Psoas muscle (tissue), 7 donors: ENCODE measurements at regions not wholly inside any gene's neighbourhood (a gene's known extent, or its start where the extent isn't known, plus 50 kb on each side); places are given as distances from the start of the nearest gene placed in this dataset.

ENCODE experiments used
- ATAC-seq, 4 donors: fragments of 200-7000 bp; cut with Tn5 transposase; one replicate each; pipeline ENCODE4 v1.9.1; 2020; ENCODE audit warnings: moderate library complexity in 3 of 4, mild to moderate bottlenecking in 2 of 4
- DNase-seq, 2 donors: peaks; one replicate each; pipeline ENCODE4 v3.0.0-alpha.2; 2020
- H3K27ac ChIP-seq: fragments of 200-600 bp; one replicate; pipeline ENCODE4 v1.8.0; 2022
- H3K27me3 ChIP-seq, 3 donors: fragments of 200-600 bp in 1 of 3; one replicate each; pipeline versions ENCODE4 v1.6.1 to v1.8.0; 2013 to 2022; ENCODE audit warnings: low read length in 2 of 3, mild to moderate bottlenecking in 2 of 3, moderate library complexity in 1 of 3; ENCODE audit not compliant: insufficient read depth in 3 of 3
- H3K36me3 ChIP-seq, 2 donors: fragments of 200-600 bp in 1 of 2; one replicate each; pipeline versions ENCODE4 v1.6.1 to v1.8.0; 2013 to 2022; ENCODE audit warnings: low read depth in 1 of 2, mild to moderate bottlenecking in 1 of 2, moderate library complexity in 1 of 2; ENCODE audit not compliant: insufficient read depth in 1 of 2
- H3K4me1 ChIP-seq: fragments of 200-600 bp; one replicate; pipeline ENCODE4 v1.8.0; 2022
- H3K4me3 ChIP-seq: fragments of 200-600 bp; one replicate; pipeline ENCODE4 v1.8.0; 2022; ENCODE audit warnings: mild to moderate bottlenecking
- H3K9me3 ChIP-seq: fragments of 200-600 bp; one replicate; pipeline ENCODE4 v1.8.0; 2022
- WGBS, 3 donors: extraction: QIAGEN DNeasy Blood & Tissue Kit; methylation state at CpG; one replicate each; pipeline versions ENCODE4 v1.1.6 to v1.1.7; 2013; 5-methylcytosine and 5-hydroxymethylcytosine counted together
- intact Hi-C, 2 donors: fragments of 100-400 bp; cut with DNase I; formaldehyde crosslinking; loops; one replicate each; pipeline versions ENCODE4 v1.11.0 to v1.14.2; 2022
- TF ChIP-seq, protein P1 (sequence below): fragments of 200-600 bp; IDR thresholded peaks from one replicate; pipeline ENCODE4 v1.8.0; 2022; ENCODE audit warnings: antibody characterized with exemption
- donor health status: healthy with polysubstance abuse.
- donor health status: DM: no; HTN: no; CAD: no; lungs with moderate emphysema.
- donor health status: Bipolar disorder and iron deficiency.
- donor health status: healthy.
- donor health status: DM: yes; HTN: yes; CAD: no.
- donor health status: DM: no; HTN: no; CAD: no.
- donor health status: DM: yes; HTN: yes; CAD: no.

DNA sequence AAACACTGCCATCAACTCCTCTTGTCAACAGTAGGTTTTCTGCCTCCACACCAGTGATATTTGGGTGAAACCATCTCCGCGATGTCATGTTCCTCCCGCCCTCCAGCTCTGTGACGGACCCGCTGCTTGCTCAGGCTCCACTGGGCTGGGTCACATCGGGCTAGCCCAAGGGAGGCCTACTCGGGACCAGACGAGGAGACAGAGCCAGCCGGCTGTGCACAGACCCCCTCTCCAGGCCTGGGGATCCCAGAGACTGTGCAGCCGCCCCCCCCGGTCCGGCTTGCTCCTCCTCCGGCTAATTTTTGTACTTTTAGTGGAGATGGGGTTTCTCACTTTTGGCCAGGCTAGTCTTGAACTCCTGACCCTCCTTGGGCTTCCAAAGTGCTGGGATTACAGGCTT is 202.4 kb upstream of the PRDM9 start:
- intact Hi-C loops, result no loop called here
- WGBS, 3 donors, result 89 to 96% (median 90%) methylated on average over 13 of the region's 13 CpGs

GRCh38 chr5:23303836-23304235 is 203.6 kb upstream of the PRDM9 start:
- TF ChIP-seq, protein P1, sequence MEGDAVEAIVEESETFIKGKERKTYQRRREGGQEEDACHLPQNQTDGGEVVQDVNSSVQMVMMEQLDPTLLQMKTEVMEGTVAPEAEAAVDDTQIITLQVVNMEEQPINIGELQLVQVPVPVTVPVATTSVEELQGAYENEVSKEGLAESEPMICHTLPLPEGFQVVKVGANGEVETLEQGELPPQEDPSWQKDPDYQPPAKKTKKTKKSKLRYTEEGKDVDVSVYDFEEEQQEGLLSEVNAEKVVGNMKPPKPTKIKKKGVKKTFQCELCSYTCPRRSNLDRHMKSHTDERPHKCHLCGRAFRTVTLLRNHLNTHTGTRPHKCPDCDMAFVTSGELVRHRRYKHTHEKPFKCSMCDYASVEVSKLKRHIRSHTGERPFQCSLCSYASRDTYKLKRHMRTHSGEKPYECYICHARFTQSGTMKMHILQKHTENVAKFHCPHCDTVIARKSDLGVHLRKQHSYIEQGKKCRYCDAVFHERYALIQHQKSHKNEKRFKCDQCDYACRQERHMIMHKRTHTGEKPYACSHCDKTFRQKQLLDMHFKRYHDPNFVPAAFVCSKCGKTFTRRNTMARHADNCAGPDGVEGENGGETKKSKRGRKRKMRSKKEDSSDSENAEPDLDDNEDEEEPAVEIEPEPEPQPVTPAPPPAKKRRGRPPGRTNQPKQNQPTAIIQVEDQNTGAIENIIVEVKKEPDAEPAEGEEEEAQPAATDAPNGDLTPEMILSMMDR, result no peak
- 91 to 93% (median 93%) methylated on average over 18 of the region's 18 CpGs for WGBS, 3 donors
- intact Hi-C loops, result no loop called here

More for the DNA sequence above, 202.4 kb upstream of the PRDM9 start:
- TF ChIP-seq, protein P1, result no peak
- no peaks in the 10 kb centered on the region for H3K4me1 ChIP-seq
- no peak overlapping the region for H3K27ac ChIP-seq
- H3K27me3 ChIP-seq, result no peaks in the 10 kb centered on the region
- DNase-seq, result no peak
- ATAC-seq, result no peak
- no peak overlapping the region for H3K4me3 ChIP-seq
- no peaks in the 10 kb centered on the region for H3K36me3 ChIP-seq
- H3K9me3 ChIP-seq, result no peaks in the 10 kb centered on the region

GRCh38 chr5:23303435-23303834 is 204.0 kb upstream of the PRDM9 start:
- intact Hi-C loops, result no loop called here

More at GRCh38 chr5:23303836-23304235, 203.6 kb upstream of the PRDM9 start:
- Histone ChIP-seq H3K27me3 (no peaks in the 10 kb centered on the region), H3K4me1 (no peaks in the 10 kb centered on the region), H3K27ac (no peak overlapping the region), H3K9me3 (no peaks in the 10 kb centered on the region), H3K36me3 (no peaks in the 10 kb centered on the region), H3K4me3 (no peak overlapping the region)
- ATAC-seq (no peak), DNase-seq (no peak)

DNA sequence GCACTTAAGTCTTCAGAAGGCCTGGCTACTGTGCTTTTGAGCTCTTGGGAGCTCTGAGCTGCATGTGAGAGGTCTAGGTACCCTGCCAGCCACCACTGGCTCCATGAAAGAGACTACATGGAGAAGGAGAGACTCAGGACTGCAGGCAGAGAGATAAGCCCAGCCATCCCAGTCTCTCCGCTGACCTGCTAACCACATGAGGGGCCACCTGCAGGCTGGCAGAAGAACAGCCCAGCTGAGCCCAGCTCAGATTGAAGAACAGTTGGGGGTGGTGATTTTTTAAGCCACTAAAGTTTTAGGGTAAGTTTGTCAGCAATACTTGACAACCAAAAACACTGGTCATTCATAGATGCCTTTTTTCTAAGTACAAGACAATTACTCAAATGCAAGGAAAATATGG is 205.0 kb upstream of the PRDM9 start:
- H3K36me3 ChIP-seq, result no peaks in the 10 kb centered on the region
- WGBS, 3 donors, result 93 to 100% (median 95%) methylated on average over 1 of the region's 1 CpG
- H3K27ac ChIP-seq, result no peak overlapping the region
- H3K27me3 ChIP-seq, result no peaks in the 10 kb centered on the region
- intact Hi-C loops, result no loop called here
- H3K4me1 ChIP-seq, result no peaks in the 10 kb centered on the region
- no peak for ATAC-seq
- no peak overlapping the region for H3K4me3 ChIP-seq
- H3K9me3 ChIP-seq, result no peaks in the 10 kb centered on the region
- DNase-seq, result no peak
- TF ChIP-seq, protein P1, result no peak

More at GRCh38 chr5:23303435-23303834, 204.0 kb upstream of the PRDM9 start:
- Histone ChIP-seq H3K36me3 (no peaks in the 10 kb centered on the region), H3K27me3 (no peaks in the 10 kb centered on the region), H3K9me3 (no peaks in the 10 kb centered on the region), H3K27ac (no peak overlapping the region), H3K4me3 (no peak overlapping the region), H3K4me1 (no peaks in the 10 kb centered on the region)
- DNase-seq (no peak), ATAC-seq (no peak)
- TF ChIP-seq, protein P1, result no peak
- 72 to 82% (median 74%) methylated on average over 6 of the region's 6 CpGs for WGBS, 3 donors

DNA sequence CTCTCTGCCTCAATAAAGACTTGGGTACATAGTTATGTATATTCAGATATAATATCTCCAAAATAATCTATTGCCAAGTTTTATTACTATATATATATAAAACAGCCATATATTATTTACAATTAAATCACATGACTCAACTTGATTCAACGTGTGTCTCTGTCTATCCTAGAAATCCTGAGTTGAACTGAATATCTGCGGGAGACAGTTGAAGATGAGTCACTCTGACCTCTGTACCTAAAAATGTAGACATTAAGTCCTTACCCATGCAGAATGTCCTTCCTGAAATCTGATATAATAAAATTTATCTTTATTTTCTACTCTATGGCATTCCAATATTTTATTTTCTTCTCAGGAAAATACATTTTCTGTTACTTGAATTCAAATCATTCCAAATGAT is 218.2 kb upstream of the PRDM9 start:
- DNase-seq (no peak), ATAC-seq (no peak)
- no peaks in the 10 kb centered on the region for H3K27me3 ChIP-seq
- no peaks in the 10 kb centered on the region for H3K36me3 ChIP-seq
- no peak overlapping the region for H3K4me3 ChIP-seq
- intact Hi-C loops, result no loop called here
- no peaks in the 10 kb centered on the region for H3K4me1 ChIP-seq
- TF ChIP-seq, protein P1, result no peak
- no peaks in the 10 kb centered on the region for H3K9me3 ChIP-seq
- WGBS, 3 donors, result 63 to 71% (median 66%) methylated on average over 2 of the region's 2 CpGs
- no peak overlapping the region for H3K27ac ChIP-seq
